Embryonic facial prominence (tissue), 1 donor: ENCODE measurements at regions not wholly inside any gene's neighbourhood (a gene's known extent, or its start where the extent isn't known, plus 50 kb on each side); places are given as distances from the start of the nearest gene placed in this dataset.

Source experiments
- DNase-seq: peaks from one replicate; pipeline ENCODE4 v3.0.0-alpha.2; 2016; ENCODE audit errors: extremely low spot score

DNA sequence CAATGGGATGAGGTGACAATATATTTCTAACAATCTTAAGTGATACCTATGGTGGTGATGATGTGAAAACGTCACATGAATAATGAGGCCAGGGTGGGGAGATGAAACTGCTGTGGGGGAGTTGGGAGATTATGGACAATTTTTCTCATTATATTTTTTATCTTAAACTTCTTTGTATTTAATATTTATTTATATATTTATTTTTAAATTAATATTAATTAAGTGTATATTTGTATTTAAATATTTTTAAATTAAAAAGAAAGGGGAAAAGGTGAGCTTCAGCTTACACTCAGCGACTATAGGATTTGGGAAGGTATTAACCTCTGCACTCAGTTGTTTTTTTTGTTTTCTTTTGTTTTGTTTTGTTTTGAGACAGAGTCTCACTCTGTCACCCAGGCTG is 158.7 kb downstream of the PSMG1 start:
- no peak for DNase-seq

DNA sequence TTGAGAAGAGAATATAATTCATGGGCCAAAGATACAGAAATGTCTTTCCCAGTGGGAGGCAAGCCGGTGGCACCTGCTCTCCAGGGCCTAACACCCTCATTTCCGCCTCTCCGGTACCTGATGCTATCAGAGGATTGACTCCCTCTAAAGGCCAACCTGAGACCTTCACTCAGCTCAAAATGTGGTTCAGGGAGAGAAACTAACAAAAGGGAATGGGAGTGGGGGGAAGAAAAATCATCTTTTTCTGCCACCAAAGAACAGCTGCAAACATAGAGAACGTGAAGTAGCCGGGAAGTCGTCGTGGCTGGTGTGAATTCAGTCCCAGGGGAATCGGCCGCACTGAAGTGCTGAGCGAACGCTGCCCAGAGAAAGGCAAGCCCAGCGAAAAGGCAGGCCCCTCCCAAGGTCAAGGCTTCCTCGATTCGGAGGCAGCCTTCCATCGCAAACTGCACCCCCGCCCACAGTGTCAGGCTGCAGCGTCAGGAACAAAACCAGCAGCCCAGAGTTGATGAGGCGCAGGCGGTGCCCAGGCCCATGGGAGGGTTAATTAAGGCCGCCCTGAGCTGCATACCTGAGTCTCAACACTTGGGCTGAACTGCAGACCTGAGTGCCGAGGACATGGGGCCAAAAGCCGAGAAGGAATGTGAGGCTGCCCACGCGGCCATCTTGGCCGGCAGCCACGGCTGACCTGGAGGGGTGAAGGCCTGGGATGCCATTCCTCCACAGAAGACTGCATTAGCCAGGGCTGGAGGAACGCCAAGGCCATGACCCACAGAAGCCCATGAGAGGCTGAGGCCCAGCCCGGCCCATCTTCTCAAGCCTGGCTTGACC is 160.2 kb downstream of the PSMG1 start:
- DNase-seq: no peak

DNA sequence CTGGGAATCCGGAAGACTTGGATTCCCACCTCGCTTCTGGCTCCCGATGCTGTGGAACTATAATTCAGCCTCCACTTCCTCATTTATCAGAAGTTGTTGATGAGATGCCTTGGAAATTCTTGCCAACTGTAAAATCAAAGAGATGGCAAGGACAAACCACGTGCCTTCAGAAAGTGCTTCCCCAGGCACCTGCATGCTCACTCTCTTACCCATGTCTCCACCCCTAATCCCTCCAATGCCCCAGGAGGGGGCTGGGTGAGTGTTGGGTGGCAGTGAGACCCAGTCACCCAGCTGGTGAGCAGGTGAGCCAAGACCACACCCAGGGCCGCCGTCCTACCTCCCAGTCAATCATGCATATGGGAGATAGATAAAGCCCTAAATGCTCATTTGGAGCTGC is 160.8 kb downstream of the PSMG1 start:
- DNase-seq: no peak

DNA sequence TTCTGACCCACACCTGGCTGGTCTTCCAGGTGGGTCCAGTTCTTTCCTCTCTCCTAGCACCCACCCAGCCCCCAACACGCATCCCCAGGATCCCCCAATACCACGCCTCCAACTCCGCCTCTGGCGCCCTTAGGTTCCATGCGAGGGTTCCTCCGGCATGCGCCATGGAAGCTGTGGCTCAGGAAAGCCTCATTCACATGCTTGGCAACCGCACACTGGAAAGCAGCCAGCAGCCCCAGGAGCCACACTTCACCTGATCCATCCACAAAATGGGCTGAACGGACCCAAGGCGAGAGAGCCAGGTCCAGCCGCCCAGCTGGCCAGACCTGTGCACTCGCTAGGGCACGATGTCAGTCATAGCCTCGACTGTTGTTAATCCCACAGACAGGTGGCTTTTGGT is 161.2 kb downstream of the PSMG1 start:
- no peak for DNase-seq

DNA sequence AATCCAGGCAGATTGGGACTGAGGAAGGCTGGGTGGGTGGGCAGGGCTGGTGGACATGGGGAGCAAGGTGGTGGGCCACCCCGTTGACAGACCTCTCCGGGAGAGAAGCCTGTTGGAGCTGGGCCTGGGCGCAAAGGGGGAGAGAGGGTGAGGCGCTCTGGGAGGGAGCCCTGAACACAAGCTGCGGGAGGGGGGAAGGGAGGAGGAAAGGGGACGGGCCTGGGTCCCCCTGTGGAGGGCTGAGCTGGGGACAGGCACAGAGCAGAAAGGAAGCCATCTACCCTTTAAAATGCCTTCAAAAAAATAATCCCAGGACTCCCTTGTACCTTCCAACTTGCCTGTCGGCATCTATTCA is 161.8 kb downstream of the PSMG1 start:
- no peak for DNase-seq

DNA sequence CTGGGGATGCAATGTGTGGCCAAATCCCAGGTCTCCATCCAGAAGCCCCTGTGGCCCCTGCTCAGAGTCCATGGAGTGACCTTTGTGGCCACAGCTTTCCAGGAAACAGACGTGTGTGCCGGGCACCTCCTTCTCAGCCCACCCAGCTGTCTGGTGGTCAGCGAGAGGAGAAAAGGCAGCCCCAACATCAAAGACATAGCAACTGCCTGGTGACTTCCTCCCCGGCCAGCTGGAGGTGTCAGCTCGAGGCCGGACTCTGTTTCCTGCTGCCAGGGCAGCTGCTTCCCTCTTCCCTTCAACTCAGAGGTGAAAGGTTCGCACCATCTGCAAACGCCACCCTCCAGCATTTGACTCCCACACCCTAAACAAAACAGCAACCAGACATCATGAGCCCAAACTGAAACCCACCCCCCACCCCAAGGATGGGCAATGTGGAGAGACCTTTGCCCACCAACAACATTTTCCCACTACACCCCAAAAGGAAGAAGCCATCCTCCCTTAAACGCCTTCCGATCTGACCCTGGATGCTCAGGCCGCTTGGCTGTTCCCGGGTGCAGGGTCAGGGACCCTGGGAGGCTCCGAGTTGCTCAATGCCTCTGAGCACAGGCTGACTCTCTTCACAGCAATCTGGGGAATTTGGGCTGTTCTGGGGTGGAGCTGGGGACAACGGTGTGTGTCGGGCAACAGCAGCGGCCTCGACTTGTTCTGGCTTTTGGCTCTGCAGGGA is 162.3 kb downstream of the PSMG1 start:
- DNase-seq: no peak

DNA sequence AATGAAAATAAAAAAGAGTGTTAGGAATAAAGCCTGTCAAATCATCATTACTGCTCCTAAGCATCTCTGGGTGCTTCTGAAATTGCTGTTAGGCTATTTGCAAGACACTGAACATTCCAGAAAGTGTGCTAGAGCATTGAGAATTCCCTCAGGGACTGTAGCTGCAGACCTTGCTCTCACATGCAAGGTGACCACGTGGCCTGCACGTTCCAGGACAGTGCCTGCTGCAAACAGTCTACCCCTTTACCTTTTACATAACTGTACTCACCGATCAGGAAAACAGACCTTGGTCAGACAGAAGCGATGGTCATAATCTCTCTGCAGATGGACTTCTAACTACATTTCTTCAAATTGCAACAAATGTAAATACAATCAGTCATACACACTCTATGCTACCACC is 164.5 kb downstream of the PSMG1 start:
- DNase-seq: no peak

DNA sequence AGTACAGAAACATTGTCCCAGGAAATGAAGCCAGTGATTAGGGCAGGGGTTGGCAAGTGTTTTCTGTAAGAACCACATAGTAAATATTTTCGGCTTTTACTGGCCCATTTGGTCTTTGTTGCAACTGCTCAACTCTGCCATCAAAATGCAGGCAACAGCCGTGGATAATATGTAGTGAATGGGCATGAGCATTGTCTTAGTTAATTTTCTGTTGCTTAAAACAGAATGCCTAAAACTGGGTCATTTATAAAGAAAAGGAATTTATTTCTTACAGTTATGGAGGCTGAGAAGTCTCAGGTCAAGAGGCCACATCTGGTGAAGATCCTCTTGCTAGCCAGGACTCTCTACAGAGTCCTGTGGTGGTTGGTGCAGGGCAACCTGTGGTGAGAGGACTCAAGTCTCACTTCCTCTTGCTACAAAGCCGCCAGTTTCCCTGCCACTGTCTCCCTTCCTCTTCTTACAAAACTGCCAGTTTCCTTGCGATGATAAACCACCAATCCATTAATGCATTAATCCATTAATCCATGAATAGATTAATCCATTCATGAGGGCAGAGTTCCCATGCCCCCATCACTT is 166.4 kb downstream of the PSMG1 start:
- no peak for DNase-seq

DNA sequence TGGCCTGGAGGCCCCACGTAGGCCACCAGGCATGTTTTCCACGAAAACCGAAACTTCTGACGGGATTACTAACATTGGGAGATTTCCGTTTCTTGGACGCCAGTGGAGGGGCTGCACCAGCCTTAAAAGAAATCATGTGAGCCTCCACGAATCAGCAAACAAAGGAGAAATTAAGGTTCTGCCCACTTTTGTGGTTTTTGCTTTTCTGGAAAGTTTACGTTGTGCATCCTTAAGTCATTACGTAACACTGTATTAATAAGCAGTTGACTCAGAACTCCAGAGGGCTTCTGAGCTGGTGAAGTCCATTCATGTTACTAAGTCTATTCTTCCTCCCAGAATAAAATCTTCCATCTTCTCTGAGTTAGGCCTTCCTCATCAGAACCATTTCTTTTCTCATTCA is 168.5 kb downstream of the PSMG1 start:
- no peak for DNase-seq

DNA sequence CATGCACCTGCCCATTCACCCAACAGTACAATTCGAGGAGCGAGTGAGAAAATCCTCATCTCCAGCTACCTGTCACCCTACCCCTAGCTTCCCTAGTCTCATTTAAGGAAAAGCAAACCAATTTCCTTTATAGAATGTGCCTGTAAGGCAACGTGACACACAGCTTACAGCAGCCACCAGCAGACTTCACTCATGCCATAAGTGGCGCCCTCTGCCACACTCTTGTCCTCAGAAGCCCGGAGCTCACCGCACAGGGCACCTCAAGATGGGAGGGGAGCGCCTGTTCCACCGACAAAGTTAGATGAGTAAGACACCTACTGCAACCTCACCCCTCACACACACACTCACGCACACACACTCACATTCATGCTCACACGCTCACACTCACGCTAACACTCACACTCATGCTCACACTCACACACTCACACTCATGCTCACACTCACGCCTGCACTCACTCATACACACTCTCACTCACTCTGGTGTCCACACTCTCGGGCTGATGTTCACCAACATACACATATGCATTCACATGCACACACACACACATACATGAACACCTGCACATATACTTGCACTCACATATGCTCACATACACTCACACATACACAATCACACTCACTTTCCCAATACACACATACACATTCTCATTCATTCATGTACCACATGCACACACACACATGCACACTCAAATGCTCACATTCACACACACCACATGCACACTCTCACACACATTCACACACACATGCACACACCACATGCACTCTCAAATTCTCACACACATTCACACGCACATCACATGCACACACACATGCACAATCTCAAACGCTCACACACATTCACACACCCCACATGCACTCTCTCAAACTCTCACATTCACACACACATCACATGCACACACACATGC is 170.7 kb downstream of the PSMG1 start:
- DNase-seq: no peak

DNA sequence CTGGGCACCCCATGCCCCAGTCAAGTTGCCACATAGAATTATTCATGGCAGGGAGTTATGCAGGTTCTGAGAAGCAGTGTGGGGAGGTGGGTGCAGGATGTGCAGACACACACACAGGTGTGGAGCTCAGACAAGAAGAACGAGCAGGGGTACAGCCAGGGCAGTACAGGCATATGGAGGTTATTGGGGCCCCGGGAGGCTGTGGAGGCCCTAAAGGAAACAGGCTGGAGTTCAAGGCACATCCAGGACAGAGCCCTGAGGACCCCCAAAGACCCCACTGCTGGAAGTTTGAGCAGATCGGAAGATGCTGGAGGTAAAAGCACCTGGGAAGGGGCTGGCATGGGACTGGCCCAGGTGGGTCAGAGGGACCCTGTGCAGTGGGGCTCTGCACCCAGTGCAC is 171.3 kb downstream of the PSMG1 start:
- no peak for DNase-seq

DNA sequence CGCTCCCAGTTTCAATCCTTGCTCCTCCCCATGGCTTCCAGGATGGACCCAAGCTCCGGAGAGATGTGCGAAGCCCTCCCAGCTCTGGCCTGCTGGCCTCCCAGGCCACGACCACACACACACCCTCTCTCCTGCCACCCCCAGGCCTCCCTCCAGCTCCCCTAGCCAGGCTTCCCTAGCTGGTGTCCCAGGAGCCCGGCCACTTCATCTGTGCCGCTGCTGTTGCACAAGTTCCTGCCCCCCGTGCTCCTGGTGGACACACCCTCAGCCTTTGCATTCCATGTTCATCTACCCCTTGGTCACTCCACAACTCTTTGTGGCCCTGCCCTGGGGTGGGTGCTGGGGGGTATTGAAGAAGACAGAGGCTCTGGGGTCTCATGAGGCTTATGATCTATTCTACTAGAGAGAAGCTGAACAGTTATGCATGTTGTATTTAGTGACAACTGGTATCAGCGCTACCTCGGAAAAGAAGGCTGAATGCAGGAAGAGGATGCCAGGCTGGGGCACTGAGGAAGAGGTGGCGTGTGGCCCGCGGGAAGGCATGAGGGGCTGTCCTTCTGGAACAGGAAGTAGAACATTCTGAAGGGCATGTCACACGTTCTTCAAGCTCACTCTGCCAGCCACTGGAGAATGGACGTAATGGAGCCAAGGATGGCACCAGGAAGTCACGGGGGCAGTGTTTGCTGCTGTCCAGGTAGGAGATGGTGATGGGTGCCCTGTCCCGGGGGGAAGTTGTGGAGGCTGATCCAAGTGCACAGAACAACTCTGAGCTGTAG is 172.4 kb downstream of the PSMG1 start:
- no peak for DNase-seq

DNA sequence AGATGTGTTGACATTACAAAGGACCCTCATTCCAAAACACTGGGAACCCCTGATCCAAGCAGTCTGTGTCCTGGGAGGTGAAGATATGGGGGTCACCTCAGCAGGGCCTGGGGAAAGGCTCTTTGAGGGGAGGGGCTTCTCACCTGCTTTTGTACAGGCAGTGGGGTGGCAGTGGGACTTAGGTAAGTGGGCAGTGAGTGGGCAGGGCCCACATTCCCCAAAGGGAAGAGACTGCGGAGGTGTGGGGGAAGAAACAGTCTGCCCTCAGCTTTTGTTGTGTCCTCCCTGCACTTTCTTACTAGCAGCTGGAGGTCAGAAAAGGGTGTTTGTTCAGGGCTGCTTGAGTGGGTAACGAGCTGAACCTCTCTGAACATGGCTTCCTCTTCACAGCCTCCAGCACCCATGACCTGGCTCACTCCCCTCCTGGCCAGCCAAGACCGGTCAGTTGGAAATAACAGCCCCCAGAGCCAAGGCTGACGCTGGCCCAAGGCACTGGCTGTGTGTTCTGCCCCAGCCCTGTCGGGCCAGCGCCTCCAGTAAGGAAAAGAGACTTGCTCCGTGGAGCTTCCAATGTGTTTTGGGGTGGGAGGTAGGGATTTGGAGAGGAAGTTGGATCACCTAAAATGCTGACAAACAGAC is 173.5 kb downstream of the PSMG1 start:
- DNase-seq: no peak

DNA sequence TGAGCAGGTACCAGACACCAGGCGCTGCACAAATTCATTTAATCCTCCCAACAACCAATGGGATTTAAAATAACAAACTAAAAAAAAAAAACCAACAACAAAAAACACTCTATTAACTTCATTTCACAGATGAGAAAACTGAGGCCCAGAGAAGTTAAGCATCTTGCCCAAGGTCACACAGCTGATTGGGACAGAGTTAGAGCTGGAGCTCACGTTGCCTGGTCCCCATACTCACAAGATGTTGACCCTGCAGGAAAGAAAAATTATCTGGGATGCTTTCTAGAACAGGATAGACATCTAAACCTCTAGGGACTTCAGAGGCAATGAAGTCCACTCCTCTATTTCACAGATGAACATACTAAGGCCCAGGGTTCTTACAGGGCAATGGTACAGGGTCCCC is 175.3 kb downstream of the PSMG1 start:
- no peak for DNase-seq

DNA sequence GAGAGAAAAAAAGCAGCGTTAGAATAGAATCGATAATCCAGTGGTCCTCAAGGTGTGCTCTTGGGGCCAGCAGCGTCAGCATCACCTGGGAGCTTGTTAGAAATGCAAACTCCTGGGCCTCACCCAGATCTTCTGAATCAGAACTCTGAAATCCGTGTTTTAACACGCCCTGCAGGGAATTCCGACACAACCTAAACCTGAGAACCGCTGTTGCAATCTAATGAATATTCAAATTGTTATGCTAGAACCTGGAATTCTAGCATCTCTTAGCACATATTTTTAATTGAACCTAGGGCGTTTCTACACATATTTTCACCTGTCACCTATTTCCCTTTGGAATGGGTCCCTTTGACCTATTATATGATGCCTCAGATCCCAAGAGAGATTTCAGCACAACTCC is 175.7 kb downstream of the PSMG1 start:
- no peak for DNase-seq

DNA sequence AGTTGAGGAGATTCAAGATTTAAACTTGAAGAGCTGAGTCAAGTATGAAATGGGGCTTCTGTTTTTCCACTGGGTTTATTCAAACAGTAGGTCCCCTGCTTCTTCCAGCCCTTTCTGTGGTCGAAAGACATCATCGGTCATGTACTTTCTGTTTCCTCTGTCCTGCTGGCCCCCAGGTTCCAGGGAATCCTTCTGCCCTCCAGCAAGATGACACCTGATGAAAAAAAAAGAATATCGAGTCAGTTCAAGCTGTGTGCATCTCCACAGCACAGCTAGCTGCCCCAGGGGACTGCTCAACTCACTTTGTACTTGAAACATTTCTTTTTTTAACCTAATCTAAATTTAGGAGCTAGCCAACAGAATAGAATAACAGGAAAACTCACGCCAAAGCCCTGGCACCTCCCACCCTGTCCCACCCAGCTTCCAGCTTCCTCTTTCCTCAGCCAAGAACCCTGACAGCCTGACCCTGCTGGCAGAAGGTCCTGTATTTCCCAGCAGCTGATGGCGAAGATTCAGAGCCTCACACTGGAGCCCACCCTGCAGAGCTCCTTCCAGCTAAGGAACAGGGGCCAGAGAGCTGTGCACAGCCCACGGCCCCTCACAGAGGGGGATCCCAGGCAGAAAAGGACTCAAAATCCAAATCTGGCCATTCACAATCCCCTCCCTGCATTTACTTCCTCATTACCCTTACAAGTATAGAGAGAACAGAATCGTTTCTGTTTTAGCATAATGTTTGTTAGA is 176.5 kb downstream of the PSMG1 start:
- DNase-seq: no peak

DNA sequence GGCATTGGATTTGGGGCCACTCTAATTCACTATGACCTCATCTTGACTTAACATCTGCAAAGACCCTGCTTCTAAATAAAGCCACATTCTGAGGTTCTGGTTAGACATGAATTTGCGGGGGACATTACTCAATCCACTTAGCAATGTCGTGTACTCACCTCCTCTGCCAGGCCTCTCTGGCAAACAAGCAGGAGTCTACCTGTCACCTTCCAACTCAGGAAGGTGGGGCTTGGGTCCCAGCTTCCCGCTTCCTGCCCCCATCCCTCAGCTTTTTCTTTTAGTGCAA is 177.8 kb downstream of the PSMG1 start:
- no peak for DNase-seq

DNA sequence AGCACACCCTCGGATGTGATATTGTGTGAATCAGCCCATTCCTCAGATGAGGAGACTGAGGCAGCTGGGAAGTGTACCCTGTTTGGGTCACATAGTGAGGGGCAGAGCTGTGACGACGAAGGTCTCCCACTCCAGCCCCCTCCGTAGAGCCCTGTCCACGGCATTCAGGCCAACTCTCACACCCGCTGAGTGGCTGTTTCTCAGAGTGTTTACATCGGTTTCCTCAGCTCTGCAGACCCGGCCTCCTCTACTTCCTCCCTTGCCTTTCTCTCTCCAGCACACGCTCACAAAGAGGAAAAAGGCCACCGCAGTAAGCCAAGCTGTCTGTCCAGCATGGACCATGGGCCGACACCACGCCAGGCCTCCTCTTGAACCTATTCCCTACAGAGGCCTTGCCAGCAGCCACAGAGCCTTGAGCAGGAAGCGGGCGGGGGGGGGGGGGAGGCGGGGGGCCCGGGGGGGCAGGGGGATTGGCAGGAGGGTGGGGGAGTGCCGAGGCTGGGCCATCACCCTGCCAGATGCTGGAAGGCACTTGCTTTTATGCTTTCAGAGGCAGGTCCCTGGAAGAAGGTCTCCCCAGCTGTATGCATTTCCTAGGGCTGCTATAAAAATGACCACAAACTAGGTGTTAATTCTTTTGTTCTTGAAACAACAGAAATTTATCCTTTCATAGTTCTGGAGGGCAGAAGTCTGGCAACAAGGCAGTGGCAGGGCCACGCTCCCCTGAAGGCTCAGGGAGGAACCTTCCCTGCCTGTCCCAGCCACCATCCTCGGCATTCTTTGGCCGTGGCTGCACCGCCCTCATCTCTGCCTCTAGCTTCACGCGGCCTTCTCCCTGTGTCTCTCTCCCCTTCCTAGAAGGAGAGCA is 178.4 kb downstream of the PSMG1 start:
- no peak for DNase-seq

DNA sequence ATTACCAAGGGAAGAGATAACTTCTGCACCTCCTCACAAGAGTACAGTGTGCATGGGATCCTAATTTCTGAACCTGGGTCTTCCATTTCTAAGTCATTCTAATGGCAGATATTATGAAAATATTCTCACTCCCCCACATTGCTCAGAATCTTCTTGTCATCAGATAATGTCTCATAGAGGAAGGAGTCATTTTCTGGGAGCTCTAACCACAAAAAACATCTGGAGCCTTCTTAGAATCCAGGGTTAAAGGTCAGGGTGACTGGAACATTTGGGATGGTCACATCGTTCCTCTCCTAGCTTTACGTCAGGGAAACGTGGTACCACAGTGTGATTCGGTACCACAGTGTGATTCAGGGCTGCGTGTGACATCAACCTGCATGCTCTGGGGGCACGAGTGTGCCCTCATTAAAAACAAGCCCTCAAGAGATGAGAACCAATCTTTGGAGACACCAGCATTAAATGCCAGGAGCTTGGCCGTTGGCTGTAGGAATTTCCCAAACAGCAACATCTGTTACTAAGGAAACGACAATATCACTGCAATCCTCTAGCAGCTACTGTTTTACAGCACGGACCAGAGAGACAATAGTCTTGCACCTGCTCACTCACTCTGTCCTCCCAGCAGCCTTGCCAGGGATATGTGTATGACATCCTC is 179.1 kb downstream of the PSMG1 start:
- DNase-seq: no peak
